ENCODE measurements at regions not wholly inside any gene's neighbourhood (a gene's known extent, or its start where the extent isn't known, plus 50 kb on each side); places are given as distances from the start of the nearest gene placed in this dataset.

DNA sequence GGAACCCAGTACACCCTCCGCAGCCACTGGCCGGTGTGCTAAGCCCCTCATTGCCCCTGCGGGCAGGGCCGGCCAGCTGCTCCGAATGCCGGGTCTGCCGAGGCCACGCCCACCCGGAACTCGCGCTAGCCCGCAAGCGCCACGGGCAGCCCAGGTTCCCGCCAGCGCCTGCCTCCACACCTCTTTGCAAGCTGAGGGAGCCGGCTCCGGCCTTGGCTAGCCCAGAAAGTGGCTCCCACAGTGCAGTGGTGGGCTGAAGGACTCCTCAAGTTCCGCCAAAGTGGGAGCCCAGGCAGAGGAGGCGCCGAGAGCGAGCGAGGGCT, 81.4 kb upstream of the BCHE start (continued):
- TF ChIP-seq, protein P1, sequence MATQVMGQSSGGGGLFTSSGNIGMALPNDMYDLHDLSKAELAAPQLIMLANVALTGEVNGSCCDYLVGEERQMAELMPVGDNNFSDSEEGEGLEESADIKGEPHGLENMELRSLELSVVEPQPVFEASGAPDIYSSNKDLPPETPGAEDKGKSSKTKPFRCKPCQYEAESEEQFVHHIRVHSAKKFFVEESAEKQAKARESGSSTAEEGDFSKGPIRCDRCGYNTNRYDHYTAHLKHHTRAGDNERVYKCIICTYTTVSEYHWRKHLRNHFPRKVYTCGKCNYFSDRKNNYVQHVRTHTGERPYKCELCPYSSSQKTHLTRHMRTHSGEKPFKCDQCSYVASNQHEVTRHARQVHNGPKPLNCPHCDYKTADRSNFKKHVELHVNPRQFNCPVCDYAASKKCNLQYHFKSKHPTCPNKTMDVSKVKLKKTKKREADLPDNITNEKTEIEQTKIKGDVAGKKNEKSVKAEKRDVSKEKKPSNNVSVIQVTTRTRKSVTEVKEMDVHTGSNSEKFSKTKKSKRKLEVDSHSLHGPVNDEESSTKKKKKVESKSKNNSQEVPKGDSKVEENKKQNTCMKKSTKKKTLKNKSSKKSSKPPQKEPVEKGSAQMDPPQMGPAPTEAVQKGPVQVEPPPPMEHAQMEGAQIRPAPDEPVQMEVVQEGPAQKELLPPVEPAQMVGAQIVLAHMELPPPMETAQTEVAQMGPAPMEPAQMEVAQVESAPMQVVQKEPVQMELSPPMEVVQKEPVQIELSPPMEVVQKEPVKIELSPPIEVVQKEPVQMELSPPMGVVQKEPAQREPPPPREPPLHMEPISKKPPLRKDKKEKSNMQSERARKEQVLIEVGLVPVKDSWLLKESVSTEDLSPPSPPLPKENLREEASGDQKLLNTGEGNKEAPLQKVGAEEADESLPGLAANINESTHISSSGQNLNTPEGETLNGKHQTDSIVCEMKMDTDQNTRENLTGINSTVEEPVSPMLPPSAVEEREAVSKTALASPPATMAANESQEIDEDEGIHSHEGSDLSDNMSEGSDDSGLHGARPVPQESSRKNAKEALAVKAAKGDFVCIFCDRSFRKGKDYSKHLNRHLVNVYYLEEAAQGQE (IDR thresholded peaks at IDR 0.05; ENCODE audit: borderline replicate concordance), result no peak
- TF ChIP-seq, protein P1 (CRISPR knock-in tag; IDR thresholded peaks at IDR 0.05; ENCODE audit: low read depth), result 0 out of 2 replicates have a peak, but pooled peaks have one; percentile 31
- peak; percentile 41 for TF ChIP-seq PHF20 (IDR thresholded peaks at IDR 0.05; ENCODE audit: partially characterized antibody)
- TF ChIP-seq RAD21 (CRISPR knock-in tag; conservative IDR thresholded peaks at IDR 0.05 in 1 of 2, IDR thresholded peaks at IDR 0.05 in 1 of 2), result 0 out of 4 replicates have a peak, but pooled peaks of 1 of the 2 experiments have one; percentile 1
- TF ChIP-seq, protein P2, sequence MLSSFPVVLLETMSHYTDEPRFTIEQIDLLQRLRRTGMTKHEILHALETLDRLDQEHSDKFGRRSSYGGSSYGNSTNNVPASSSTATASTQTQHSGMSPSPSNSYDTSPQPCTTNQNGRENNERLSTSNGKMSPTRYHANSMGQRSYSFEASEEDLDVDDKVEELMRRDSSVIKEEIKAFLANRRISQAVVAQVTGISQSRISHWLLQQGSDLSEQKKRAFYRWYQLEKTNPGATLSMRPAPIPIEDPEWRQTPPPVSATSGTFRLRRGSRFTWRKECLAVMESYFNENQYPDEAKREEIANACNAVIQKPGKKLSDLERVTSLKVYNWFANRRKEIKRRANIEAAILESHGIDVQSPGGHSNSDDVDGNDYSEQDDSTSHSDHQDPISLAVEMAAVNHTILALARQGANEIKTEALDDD (IDR thresholded peaks at IDR 0.05), result no peak
- TF ChIP-seq, protein P3, sequence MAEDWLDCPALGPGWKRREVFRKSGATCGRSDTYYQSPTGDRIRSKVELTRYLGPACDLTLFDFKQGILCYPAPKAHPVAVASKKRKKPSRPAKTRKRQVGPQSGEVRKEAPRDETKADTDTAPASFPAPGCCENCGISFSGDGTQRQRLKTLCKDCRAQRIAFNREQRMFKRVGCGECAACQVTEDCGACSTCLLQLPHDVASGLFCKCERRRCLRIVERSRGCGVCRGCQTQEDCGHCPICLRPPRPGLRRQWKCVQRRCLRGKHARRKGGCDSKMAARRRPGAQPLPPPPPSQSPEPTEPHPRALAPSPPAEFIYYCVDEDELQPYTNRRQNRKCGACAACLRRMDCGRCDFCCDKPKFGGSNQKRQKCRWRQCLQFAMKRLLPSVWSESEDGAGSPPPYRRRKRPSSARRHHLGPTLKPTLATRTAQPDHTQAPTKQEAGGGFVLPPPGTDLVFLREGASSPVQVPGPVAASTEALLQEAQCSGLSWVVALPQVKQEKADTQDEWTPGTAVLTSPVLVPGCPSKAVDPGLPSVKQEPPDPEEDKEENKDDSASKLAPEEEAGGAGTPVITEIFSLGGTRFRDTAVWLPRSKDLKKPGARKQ (CRISPR knock-in tag; IDR thresholded peaks at IDR 0.05), result no peak
- no peak for TF ChIP-seq RNF2 (IDR thresholded peaks at IDR 0.05)
- 0 out of 2 replicates have a peak, but pooled peaks have one; percentile 19 for TF ChIP-seq TOE1 (IDR thresholded peaks at IDR 0.05; ENCODE audit: borderline replicate concordance)
- no peak for TF ChIP-seq TOE1 (CRISPR knock-in tag; IDR thresholded peaks at IDR 0.05; ENCODE audit: borderline replicate concordance, low read depth)
- TF ChIP-seq RB1 (IDR thresholded peaks at IDR 0.05; ENCODE audit: low read depth), result peak; percentile 96
- TF ChIP-seq ZNF75A (CRISPR knock-in tag; IDR thresholded peaks at IDR 0.05), result no peak
- TF ChIP-seq POLR2B (IDR thresholded peaks at IDR 0.05; ENCODE audit: low read depth, partially characterized antibody), result no peak
- no peak for TF ChIP-seq ZNF57 (CRISPR knock-in tag; IDR thresholded peaks at IDR 0.05)
- peak; percentile 23; the same call in 1 of the 2 replicates for TF ChIP-seq HDAC8 (tag; IDR thresholded peaks at IDR 0.05)
- TF ChIP-seq YY1 (IDR thresholded peaks at IDR 0.05; ENCODE audit: borderline replicate concordance in 1 of 3, control insufficient read depth in 1 of 3, extremely low read depth in 1 of 3, insufficient read depth in 3 of 3, insufficient read length in 1 of 3, insufficient replicate concordance in 2 of 3, low read depth in 1 of 3, low read length in 2 of 3), result peak in 1 of 3 experiments; percentile 70
- peak; percentile 47 for TF ChIP-seq TAF9B (IDR thresholded peaks at IDR 0.05; ENCODE audit: partially characterized antibody)
- peak; percentile 66 to 74 for TF ChIP-seq NRF1 (conservative IDR thresholded peaks at IDR 0.05 in 1 of 2, IDR thresholded peaks at IDR 0.05 in 1 of 2)
- TF ChIP-seq, protein P4, sequence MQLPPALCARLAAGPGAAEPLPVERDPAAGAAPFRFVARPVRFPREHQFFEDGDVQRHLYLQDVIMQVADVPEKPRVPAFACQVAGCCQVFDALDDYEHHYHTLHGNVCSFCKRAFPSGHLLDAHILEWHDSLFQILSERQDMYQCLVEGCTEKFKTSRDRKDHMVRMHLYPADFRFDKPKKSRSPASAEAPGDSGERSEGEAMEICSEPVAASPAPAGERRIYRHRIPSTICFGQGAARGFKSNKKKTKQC (CRISPR knock-in tag; IDR thresholded peaks at IDR 0.05), result peak; percentile 79; the same call in 1 of the 2 replicates

Data from K562 (cell line).